Suprapubic skin (tissue), 4 donors: ENCODE measurements at regions not wholly inside any gene's neighbourhood (a gene's known extent, or its start where the extent isn't known, plus 50 kb on each side); places are given as distances from the start of the nearest gene placed in this dataset.

ENCODE experiments used
- CTCF ChIP-seq, 2 donors: fragments of 200-600 bp in 1 of 2; fragments of 450-650 bp in 1 of 2; sonication (generic) in 1 of 2; IDR thresholded peaks; one replicate each; pipeline ENCODE4 v1.5.1; 2016 to 2019; ENCODE audit warnings: antibody characterized with exemption in 2 of 2, mild to moderate bottlenecking in 1 of 2, moderate library complexity in 1 of 2
- EP300 ChIP-seq: sonication (generic); formaldehyde crosslinking; IDR thresholded peaks from one replicate; pipeline ENCODE4 v1.6.1; 2017; ENCODE audit warnings: antibody characterized with exemption
- POLR2A ChIP-seq, 2 donors: fragments of 450-650 bp; IDR thresholded peaks; one replicate each; pipeline ENCODE4 v1.6.1; 2017; ENCODE audit warnings: antibody characterized with exemption in 2 of 2, mild to moderate bottlenecking in 2 of 2, moderate library complexity in 2 of 2
- POLR2AphosphoS5 ChIP-seq, 3 donors: sonication (generic); formaldehyde crosslinking; IDR thresholded peaks; one replicate each; pipeline ENCODE4 v1.6.1; 2017; ENCODE audit warnings: antibody characterized with exemption in 3 of 3

- TF ChIP-seq CTCF (IDR thresholded peaks at IDR 0.05) = peak; percentile 82 to 95
- no peak for TF ChIP-seq POLR2A (IDR thresholded peaks at IDR 0.05)
- no peak for TF ChIP-seq EP300
- no peak for TF ChIP-seq POLR2AphosphoS5 (IDR thresholded peaks at IDR 0.05)
Measured at GRCh38 chr2:64330281-64331113, 123.5 kb upstream of the LGALSL start.
